HL-60 (cell line): ENCODE measurements at regions not wholly inside any gene's neighbourhood (a gene's known extent, or its start where the extent isn't known, plus 50 kb on each side); places are given as distances from the start of the nearest gene placed in this dataset.

ENCODE experiments used
- POLR2AphosphoS5 ChIP-seq: IDR thresholded peaks from 2 replicates; pipeline ENCODE4 v1.6.1; 2012; ENCODE audit warnings: low read depth
- SPI1 ChIP-seq: IDR thresholded peaks from 2 replicates; pipeline ENCODE4 v1.6.1; 2012; ENCODE audit warnings: low read depth, mild to moderate bottlenecking, borderline replicate concordance

DNA sequence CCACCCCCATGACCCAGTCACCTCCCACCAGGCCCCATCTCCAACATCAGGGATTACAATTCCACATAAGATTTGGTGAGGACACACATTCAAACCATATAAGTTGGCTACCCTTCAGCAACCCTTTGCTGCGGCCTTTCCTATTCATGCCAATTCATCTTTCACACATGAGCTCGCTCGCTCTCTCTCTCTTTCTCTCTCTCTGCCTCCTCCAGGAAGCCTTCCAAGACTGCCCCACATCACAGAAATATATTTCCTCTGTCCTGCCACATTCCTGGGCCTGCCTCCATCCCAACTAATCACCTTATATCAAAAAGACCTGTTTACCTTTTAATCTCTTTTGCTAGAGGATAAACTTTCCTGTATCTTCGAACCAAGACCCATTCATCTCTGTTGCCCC lies 188.9 kb downstream of the TTC32 start:
- no peak for TF ChIP-seq SPI1
- TF ChIP-seq POLR2AphosphoS5: no peak
